ENCODE measurements at regions not wholly inside any gene's neighbourhood (a gene's known extent, or its start where the extent isn't known, plus 50 kb on each side); places are given as distances from the start of the nearest gene placed in this dataset.

DNA sequence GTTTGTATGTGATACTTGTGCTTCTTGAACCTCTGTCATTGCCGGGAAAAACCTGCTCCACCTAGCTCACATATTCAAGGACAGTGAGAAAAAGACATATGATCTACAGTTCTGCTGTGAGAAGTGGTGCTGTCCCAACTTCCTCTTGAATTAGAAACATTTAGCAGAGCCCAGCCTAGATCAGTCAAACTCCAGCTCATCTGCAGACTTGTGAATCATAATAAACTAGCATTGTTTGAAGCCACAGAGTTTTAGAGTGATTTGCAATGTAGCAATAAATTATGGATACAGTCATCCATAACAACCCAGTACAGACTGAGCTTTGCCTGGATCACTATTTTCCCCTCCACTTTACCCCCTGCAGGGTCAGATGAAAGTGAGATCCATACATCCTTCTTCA, 497.8 kb downstream of the PLA2G4A start:
- Histone ChIP-seq H3K27me3 (ENCODE audit: control insufficient read depth, insufficient read depth, low read length, poor library complexity, severe bottlenecking) (no peaks in the 10 kb centered on the region), H3K4me3 (ENCODE audit: insufficient read depth, low read depth, low read length) (no peak overlapping the region), H3K4me1 (ENCODE audit: control insufficient read depth, insufficient read depth, low read length) (no peaks in the 10 kb centered on the region), H3K36me3 (ENCODE audit: control insufficient read depth, insufficient read depth, low read length) (no peaks in the 10 kb centered on the region), H3K27ac (ENCODE audit: insufficient read depth, low read depth, low read length, poor library complexity, severe bottlenecking) (no peak overlapping the region), H3K9me3 (ENCODE audit: control insufficient read depth, low read length) (no peaks in the 10 kb centered on the region)
- 80 to 91% methylated on average over 1 of the region's 1 CpG for WGBS, 2 experiments

DNA sequence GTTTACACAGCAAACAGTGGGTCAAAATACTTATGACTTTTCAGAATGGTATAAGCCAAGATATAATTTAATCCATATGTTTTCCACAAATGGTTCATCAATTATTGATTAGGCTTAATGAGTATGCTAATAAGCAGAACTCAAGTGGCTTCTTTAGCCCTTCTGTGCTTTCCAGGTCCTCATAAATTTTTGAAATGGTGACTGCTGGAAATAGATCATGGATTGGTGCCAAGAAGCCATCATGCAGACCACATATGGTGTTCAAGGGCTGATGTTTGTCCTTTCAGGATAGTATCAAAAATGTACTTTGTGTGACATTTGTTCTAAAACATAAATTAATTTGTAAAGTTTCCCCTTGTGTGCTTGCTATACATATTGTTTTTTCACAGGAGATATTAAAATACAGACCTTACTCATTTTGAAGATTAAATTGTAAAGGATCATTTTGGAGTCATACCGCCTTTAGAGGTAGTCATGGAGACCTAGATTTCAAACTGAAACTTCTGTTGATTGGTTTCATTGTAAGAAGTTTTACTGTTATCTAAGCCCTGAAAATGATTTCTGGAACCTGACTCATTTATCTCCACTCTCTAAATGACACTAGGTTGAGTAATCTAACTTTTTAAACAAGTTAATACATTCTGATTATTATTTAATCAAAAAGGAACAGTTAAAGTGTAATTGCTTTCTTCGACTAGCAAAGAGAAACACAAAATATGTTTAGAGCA, 507.9 kb downstream of the PLA2G4A start:
- Histone ChIP-seq H3K27me3 (ENCODE audit: control insufficient read depth, insufficient read depth, low read length, poor library complexity, severe bottlenecking) (no peaks in the 10 kb centered on the region), H3K27ac (ENCODE audit: insufficient read depth, low read depth, low read length, poor library complexity, severe bottlenecking) (no peak overlapping the region), H3K4me3 (ENCODE audit: insufficient read depth, low read depth, low read length) (no peak overlapping the region), H3K4me1 (ENCODE audit: control insufficient read depth, insufficient read depth, low read length) (no peaks in the 10 kb centered on the region), H3K36me3 (ENCODE audit: control insufficient read depth, insufficient read depth, low read length) (no peaks in the 10 kb centered on the region), H3K9me3 (ENCODE audit: control insufficient read depth, low read length) (no peaks in the 10 kb centered on the region)
- 92% methylated on average over 1 of the region's 2 CpGs; no CpG with 5 or more reads in 1 of the 2 experiments for WGBS, 2 experiments

DNA sequence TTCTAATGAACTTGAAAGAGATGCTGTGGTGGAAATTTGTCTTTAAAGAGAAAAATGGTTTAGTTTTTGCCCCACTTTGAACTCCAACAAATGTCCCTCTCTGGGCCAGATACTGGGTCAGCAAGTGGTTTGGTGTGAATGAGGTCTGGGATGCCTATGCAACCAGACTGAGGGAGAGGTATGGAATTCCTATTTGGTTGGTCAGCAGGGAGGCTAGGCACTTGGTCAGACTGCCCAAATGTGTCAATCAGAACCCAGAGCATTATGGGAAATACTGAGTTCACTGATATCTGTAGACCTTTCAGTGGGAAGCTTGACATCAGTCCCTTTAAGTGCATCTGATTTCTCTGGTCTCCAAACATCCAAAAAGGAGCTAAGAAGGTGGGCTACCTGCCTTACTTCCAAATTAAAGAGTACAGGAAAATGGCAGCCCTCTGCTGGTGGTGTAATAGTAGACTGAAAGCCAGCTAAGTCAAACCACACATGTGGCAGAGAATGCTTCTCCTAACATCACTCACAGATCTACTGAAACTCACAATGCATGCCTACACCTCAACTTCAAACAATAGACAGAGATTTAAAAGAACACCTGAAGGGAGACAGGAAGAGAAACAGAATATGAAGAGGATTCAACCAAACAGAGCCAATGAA, 510.1 kb downstream of the PLA2G4A start:
- Histone ChIP-seq H3K27ac (ENCODE audit: insufficient read depth, low read depth, low read length, poor library complexity, severe bottlenecking) (no peak overlapping the region), H3K9me3 (ENCODE audit: control insufficient read depth, low read length) (no peaks in the 10 kb centered on the region), H3K4me1 (ENCODE audit: control insufficient read depth, insufficient read depth, low read length) (no peaks in the 10 kb centered on the region), H3K36me3 (ENCODE audit: control insufficient read depth, insufficient read depth, low read length) (no peaks in the 10 kb centered on the region), H3K4me3 (ENCODE audit: insufficient read depth, low read depth, low read length) (no peak overlapping the region), H3K27me3 (ENCODE audit: control insufficient read depth, insufficient read depth, low read length, poor library complexity, severe bottlenecking) (no peaks in the 10 kb centered on the region)

DNA sequence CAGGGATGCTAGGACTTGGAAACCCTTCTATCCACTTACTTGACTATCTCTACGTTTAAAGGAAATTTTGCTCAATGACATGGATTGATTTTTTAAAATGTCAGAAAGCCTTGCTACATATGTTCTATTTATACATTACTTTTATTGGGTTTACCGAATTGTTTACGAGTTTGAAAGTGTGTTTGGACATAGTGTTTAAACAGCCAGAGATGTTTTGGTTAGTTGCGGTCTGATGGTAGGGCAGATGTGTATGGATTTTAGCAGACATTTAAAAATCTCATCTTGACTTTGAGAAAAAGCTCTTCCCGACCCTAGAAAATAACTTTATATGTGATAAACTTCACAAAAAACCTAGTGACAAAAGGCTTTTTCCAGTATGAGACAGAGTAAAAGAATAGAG, 513.7 kb downstream of the PLA2G4A start:
- 92 to 100% methylated on average over 2 to 4 of the region's 5 CpGs for WGBS, 2 experiments
- no peak overlapping the region for H3K27ac ChIP-seq (ENCODE audit: insufficient read depth, low read depth, low read length, poor library complexity, severe bottlenecking)

DNA sequence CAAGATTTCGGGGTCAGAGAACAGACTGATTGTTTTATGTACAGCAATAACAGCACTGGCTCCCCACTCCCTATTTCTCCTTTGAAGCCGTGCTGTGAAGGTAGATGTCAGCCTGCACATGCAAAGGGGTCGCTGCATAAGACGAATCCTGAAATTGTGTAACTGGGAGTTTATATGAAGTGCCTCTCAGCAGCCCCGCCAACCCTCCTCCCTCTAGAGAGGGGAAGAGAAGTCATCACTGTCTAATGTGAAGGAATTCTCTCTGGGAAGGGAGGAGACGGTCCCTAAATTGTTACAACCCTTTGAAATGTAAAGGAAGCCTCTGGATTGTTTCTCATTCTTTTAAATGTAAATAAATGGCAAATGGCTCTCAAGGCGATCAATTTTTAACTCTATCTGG, 545.3 kb downstream of the PLA2G4A start:
- 50 to 57% methylated on average over 5 to 7 of the region's 7 CpGs for WGBS, 2 experiments
- Histone ChIP-seq H3K27ac (ENCODE audit: insufficient read depth, low read depth, low read length, poor library complexity, severe bottlenecking) (no peak overlapping the region), H3K36me3 (ENCODE audit: control insufficient read depth, insufficient read depth, low read length) (no peaks in the 10 kb centered on the region), H3K4me3 (ENCODE audit: insufficient read depth, low read depth, low read length) (no peak overlapping the region), H3K4me1 (ENCODE audit: control insufficient read depth, insufficient read depth, low read length) (no peaks in the 10 kb centered on the region), H3K27me3 (ENCODE audit: control insufficient read depth, insufficient read depth, low read length, poor library complexity, severe bottlenecking) (no peaks in the 10 kb centered on the region), H3K9me3 (ENCODE audit: control insufficient read depth, low read length) (no peaks in the 10 kb centered on the region)

More for the DNA sequence above, 513.7 kb downstream of the PLA2G4A start:
- Histone ChIP-seq H3K9me3 (ENCODE audit: control insufficient read depth, low read length) (no peaks in the 10 kb centered on the region), H3K4me3 (ENCODE audit: insufficient read depth, low read depth, low read length) (no peak overlapping the region), H3K27me3 (ENCODE audit: control insufficient read depth, insufficient read depth, low read length, poor library complexity, severe bottlenecking) (no peaks in the 10 kb centered on the region), H3K4me1 (ENCODE audit: control insufficient read depth, insufficient read depth, low read length) (no peaks in the 10 kb centered on the region), H3K36me3 (ENCODE audit: control insufficient read depth, insufficient read depth, low read length) (no peaks in the 10 kb centered on the region)

DNA sequence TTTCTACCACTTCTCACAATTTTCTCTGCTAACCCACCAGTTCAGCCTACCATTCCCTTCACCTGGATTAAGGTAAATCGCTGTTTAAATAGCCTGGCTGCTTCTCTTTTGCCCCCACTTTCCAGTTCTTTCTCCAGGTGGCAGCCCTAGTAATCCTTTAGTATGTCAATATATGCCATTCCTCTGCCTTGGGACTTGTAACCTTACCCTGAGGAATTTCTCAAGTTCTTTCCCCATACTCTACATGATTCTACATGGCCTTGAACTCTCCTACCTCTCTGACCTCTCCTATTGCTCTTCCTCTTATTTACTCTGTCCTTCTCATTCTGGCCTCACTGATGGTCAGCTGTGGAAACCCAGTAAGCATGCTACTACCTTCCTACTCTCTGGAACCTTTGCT, 546.0 kb downstream of the PLA2G4A start:
- Histone ChIP-seq H3K4me1 (ENCODE audit: control insufficient read depth, insufficient read depth, low read length) (no peaks in the 10 kb centered on the region), H3K36me3 (ENCODE audit: control insufficient read depth, insufficient read depth, low read length) (no peaks in the 10 kb centered on the region), H3K9me3 (ENCODE audit: control insufficient read depth, low read length) (no peaks in the 10 kb centered on the region), H3K27me3 (ENCODE audit: control insufficient read depth, insufficient read depth, low read length, poor library complexity, severe bottlenecking) (no peaks in the 10 kb centered on the region), H3K4me3 (ENCODE audit: insufficient read depth, low read depth, low read length) (no peak overlapping the region), H3K27ac (ENCODE audit: insufficient read depth, low read depth, low read length, poor library complexity, severe bottlenecking) (no peak overlapping the region)
- WGBS, 2 experiments = 40 to 78% methylated on average over 1 of the region's 1 CpG

DNA sequence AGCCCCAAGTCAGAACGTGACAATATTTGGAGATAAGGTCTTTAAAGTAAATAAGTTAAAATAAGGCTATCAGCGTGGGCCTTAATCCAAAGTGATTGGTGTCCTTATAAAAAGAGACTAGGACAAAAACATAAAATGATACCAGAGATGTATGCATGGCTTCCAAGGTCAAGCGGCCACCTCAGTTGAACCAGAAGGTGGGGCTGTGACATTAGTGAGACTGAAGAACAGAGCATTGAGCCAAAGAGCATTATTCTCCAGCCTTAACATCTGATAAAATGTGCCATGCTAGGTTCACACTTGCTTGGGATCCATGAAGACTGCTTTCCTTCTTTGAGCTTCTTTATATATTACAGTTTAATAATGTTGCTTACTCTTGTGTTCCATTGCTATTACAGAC, 554.6 kb downstream of the PLA2G4A start:
- Histone ChIP-seq H3K9me3 (ENCODE audit: control insufficient read depth, low read length) (no peaks in the 10 kb centered on the region), H3K4me1 (ENCODE audit: control insufficient read depth, insufficient read depth, low read length) (no peaks in the 10 kb centered on the region), H3K4me3 (ENCODE audit: insufficient read depth, low read depth, low read length) (no peak overlapping the region), H3K27me3 (ENCODE audit: control insufficient read depth, insufficient read depth, low read length, poor library complexity, severe bottlenecking) (no peaks in the 10 kb centered on the region), H3K27ac (ENCODE audit: insufficient read depth, low read depth, low read length, poor library complexity, severe bottlenecking) (no peak overlapping the region), H3K36me3 (ENCODE audit: control insufficient read depth, insufficient read depth, low read length) (no peaks in the 10 kb centered on the region)
- 91 to 92% methylated on average over 3 of the region's 3 CpGs for WGBS, 2 experiments

DNA sequence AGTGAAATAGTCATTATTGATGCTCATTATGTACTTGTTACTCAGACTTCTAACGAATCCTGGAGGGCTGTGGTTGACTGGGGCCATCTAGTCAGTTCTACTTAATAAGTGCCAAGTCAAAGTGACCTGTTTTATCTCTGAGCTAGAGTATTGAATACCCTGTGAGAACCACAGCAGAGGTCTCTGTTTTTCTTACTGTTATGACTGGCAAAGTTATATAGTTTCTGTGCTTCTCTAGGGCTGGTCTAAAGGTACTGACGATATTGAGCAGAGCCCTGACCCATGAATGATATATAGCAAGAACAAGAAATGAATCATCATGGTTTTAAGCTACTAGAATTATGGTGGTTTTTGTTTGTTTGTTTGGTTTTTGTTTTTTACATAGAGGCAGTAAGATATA, 555.8 kb downstream of the PLA2G4A start:
- Histone ChIP-seq H3K9me3 (ENCODE audit: control insufficient read depth, low read length) (no peaks in the 10 kb centered on the region), H3K27ac (ENCODE audit: insufficient read depth, low read depth, low read length, poor library complexity, severe bottlenecking) (no peak overlapping the region), H3K4me3 (ENCODE audit: insufficient read depth, low read depth, low read length) (no peak overlapping the region), H3K27me3 (ENCODE audit: control insufficient read depth, insufficient read depth, low read length, poor library complexity, severe bottlenecking) (no peaks in the 10 kb centered on the region), H3K4me1 (ENCODE audit: control insufficient read depth, insufficient read depth, low read length) (no peaks in the 10 kb centered on the region), H3K36me3 (ENCODE audit: control insufficient read depth, insufficient read depth, low read length) (no peaks in the 10 kb centered on the region)
- 94 to 96% methylated on average over 2 of the region's 2 CpGs for WGBS, 2 experiments

DNA sequence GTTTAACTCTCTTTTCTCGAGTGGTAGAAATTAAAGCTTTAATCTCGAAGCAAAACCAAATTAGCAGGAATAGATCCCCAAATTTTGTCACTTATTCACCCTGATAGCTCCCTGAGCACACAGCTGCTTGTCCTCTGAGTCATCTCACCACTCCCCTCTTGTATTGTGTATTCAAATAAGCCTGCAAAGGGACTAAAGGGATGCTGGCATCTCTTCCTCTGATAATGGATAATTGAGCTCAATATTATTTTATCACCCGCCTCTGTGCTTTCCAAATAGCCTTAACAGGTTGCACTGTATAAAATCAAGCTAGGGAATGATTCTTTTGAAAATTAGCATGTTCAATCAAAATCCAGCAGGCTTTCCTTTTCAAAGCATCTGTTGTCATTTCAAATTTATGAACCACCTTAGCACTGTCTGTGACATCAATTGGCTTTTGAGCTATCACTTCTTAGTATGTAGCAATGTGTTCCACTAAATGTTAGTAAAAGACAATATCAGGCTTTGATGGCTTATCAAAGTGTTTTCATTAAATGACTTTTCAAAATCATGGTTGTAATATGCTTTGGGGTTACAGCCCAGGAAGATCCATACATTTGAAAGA, 561.6 kb downstream of the PLA2G4A start:
- Histone ChIP-seq H3K4me3 (ENCODE audit: insufficient read depth, low read depth, low read length) (no peak overlapping the region), H3K9me3 (ENCODE audit: control insufficient read depth, low read length) (no peaks in the 10 kb centered on the region), H3K4me1 (ENCODE audit: control insufficient read depth, insufficient read depth, low read length) (no peaks in the 10 kb centered on the region), H3K36me3 (ENCODE audit: control insufficient read depth, insufficient read depth, low read length) (no peaks in the 10 kb centered on the region), H3K27me3 (ENCODE audit: control insufficient read depth, insufficient read depth, low read length, poor library complexity, severe bottlenecking) (no peaks in the 10 kb centered on the region), H3K27ac (ENCODE audit: insufficient read depth, low read depth, low read length, poor library complexity, severe bottlenecking) (no peak overlapping the region)
- WGBS, 2 experiments = 77 to 83% methylated on average over 3 of the region's 3 CpGs

DNA sequence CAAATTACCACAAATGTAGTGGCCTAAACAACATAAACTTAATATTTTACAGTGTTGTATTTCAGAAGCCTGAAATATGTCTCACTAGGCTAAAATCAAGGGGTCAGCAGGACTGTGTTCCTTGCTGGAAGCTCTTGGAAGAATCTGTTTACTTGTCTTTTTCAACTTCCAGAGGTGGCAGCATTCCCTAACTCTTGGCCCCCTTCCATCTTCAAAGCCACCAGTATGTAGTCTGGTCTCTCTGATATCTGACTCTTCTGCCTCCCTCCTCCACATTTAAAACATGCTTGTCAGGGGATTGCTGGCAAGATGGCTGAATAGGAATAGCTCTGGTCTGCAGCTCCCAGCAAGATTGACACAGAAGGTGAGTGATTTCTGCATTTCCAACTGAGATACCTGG, 567.5 kb downstream of the PLA2G4A start:
- Histone ChIP-seq H3K27ac (ENCODE audit: insufficient read depth, low read depth, low read length, poor library complexity, severe bottlenecking) (no peak overlapping the region), H3K4me3 (ENCODE audit: insufficient read depth, low read depth, low read length) (no peak overlapping the region), H3K9me3 (ENCODE audit: control insufficient read depth, low read length) (no peaks in the 10 kb centered on the region)

More for the DNA sequence above, 567.5 kb downstream of the PLA2G4A start:
- no peaks in the 10 kb centered on the region for H3K4me1 ChIP-seq (ENCODE audit: control insufficient read depth, insufficient read depth, low read length)
- H3K27me3 ChIP-seq (ENCODE audit: control insufficient read depth, insufficient read depth, low read length, poor library complexity, severe bottlenecking) = no peaks in the 10 kb centered on the region
- no peaks in the 10 kb centered on the region for H3K36me3 ChIP-seq (ENCODE audit: control insufficient read depth, insufficient read depth, low read length)
